ENCODE measurements at regions not wholly inside any gene's neighbourhood (a gene's known extent, or its start where the extent isn't known, plus 50 kb on each side); places are given as distances from the start of the nearest gene placed in this dataset.

GRCh38 chr6:108751851-108752732, 96.1 kb upstream of the ARMC2 start:
- no peak for DNase-seq

- no peak for DNase-seq
Measured at GRCh38 chr6:108752733-108753590, 95.3 kb upstream of the ARMC2 start.

GRCh38 chr6:108755257-108756240, 92.7 kb upstream of the ARMC2 start:
- DNase-seq, result no peak

GRCh38 chr6:108757357-108757756, 90.9 kb upstream of the ARMC2 start:
- DNase-seq, result no peak

- DNase-seq, result no peak
Measured at GRCh38 chr6:108758884-108759283, 89.3 kb upstream of the ARMC2 start.

GRCh38 chr6:108760126-108761050, 87.8 kb upstream of the ARMC2 start:
- peak; percentile 58 for DNase-seq

GRCh38 chr6:108762394-108762793, 85.8 kb upstream of the ARMC2 start:
- no peak for DNase-seq

- DNase-seq, result no peak
Measured at GRCh38 chr6:108763931-108764579, 84.2 kb upstream of the ARMC2 start.

GRCh38 chr6:108764580-108764950, 83.7 kb upstream of the ARMC2 start:
- no peak for DNase-seq

GRCh38 chr6:108765495-108765894, 82.7 kb upstream of the ARMC2 start:
- DNase-seq, result no peak

- DNase-seq, result no peak
Measured at GRCh38 chr6:108766419-108766818, 81.8 kb upstream of the ARMC2 start.

GRCh38 chr6:108766886-108767285, 81.3 kb upstream of the ARMC2 start:
- no peak for DNase-seq

GRCh38 chr6:108767418-108768165, 80.6 kb upstream of the ARMC2 start:
- DNase-seq, result no peak

GRCh38 chr6:108768166-108768555, 80.1 kb upstream of the ARMC2 start:
- no peak for DNase-seq

GRCh38 chr6:108768792-108769524, 79.3 kb upstream of the ARMC2 start:
- DNase-seq, result no peak

GRCh38 chr6:108771421-108771820, 76.8 kb upstream of the ARMC2 start:
- no peak for DNase-seq

- no peak for DNase-seq
Measured at GRCh38 chr6:108774555-108774954, 73.7 kb upstream of the ARMC2 start.

- peak; percentile 77 for DNase-seq
Measured at GRCh38 chr6:108777536-108777935, 70.7 kb upstream of the ARMC2 start.
